CD1c-positive myeloid dendritic cell (primary cell): ENCODE measurements at regions not wholly inside any gene's neighbourhood (a gene's known extent, or its start where the extent isn't known, plus 50 kb on each side); places are given as distances from the start of the nearest gene placed in this dataset.

Experiments
- DNase-seq: peaks from one replicate; pipeline ENCODE4 v3.0.0-alpha.2; 2016; ENCODE audit errors: extremely low spot score

GRCh38 chr3:126266850-126267168 is 86.4 kb upstream of the ALDH1L1 start:
- no peak for DNase-seq

DNA sequence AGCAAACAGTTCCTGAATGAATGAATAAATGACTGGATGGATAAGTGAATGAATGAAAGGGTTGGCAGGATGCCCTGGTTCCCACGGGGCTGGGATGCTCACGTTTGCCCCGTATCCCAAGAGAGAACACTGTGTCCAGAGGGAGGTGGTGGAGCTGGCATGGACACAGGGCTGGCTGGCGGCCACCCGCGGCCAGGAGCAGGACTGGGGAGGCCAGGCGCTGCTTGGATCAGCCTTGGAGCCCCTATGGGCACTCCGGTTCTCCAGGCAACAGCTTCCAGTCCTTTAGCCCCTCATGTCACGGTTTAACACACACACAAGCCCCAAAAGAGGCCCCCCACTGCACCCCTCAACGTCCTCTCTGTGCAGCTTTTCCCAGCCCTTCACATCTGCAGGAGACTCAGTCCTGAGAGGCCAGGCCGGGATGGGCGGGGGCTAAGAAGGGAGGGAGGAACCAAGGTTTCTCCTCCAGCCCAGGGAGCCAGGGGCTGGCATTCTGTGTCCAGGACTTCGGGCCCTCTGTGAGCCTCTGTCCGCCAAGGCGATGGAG is 86.0 kb upstream of the ALDH1L1 start:
- DNase-seq, result no peak

DNA sequence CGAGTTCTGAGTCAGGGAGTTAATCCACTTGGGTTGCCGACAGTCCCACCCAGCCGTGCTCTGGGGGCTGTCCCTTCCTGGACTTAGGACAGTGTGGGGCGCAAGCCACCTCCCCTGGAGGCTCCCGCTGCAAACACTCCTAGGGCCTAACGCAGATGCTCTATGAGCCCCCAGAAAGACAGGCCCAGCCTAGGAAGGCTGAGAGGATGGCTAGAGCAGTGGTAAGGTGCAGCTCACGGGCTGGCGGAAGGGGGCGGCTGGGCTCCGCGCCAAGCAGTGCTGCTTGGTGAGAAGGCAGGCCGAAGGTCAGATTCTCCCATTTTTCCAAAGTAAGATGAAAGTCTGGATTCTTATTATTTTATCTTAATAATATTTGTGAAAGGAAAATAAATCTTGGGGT is 84.6 kb upstream of the ALDH1L1 start:
- DNase-seq, result no peak

DNA sequence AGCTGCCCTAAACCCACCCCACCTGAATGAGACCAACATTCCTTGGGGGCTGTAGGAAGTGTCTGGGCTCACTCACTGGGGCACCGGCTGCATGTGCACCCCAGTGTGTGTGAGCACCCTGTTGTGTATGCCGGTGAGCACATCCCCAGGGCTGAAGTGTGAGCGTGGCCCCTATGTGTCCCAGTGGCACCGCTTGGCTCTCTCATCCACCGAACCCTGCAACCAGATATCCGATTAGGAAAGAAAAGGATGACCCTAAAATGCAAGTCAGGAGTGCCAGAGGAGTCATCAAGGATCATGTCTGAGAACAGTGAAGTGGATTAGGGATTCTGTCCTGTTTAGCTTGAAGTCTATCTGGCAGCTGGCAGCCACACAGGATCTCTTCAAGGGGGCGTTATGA is 84.0 kb upstream of the ALDH1L1 start:
- no peak for DNase-seq

GRCh38 chr3:126263971-126264370 is 83.6 kb upstream of the ALDH1L1 start:
- no peak for DNase-seq

- DNase-seq, result no peak
Observed at GRCh38 chr3:126263539-126263938, 83.2 kb upstream of the ALDH1L1 start.

DNA sequence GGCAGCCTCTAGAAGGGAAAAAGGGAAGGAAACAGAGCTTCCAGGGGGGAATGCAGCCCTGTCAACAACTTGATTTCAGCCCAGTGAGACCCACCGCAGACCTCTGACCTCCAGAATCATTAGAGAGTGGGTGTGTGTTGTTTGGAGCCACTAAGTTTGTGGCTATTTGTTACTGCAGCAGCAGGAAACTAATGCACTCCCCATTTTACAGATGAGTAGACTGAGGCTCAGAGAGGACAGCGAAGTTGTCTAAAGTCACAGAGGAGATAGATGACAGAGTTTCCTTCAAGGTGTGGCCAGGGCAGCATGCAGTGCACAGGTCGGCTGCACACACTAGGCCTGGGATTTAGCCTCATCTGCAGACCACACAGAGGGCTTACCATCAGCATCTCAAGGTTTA is 81.8 kb upstream of the ALDH1L1 start:
- DNase-seq, result no peak

DNA sequence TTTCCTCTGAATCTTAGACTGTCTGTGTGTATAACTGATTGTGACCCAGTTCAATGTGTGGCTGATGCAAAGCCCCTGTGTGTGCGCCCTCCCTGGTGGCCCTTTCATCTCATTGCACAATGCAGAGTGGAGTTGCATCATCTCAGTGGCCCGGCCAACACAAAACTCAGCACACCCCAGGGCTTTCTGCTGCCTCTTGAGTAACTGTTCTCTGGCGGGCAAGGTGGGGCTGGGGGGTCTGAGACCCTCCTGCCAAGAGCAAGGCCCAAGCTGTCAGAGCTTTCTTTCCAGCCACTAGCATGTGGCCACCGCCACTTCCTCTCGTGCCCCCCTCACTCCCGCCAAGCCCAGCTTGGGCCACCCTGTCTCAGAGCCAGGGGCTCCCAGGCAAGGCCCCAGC is 80.7 kb upstream of the ALDH1L1 start:
- no peak for DNase-seq

GRCh38 chr3:126259411-126260391 is 79.3 kb upstream of the ALDH1L1 start:
- DNase-seq, result no peak

DNA sequence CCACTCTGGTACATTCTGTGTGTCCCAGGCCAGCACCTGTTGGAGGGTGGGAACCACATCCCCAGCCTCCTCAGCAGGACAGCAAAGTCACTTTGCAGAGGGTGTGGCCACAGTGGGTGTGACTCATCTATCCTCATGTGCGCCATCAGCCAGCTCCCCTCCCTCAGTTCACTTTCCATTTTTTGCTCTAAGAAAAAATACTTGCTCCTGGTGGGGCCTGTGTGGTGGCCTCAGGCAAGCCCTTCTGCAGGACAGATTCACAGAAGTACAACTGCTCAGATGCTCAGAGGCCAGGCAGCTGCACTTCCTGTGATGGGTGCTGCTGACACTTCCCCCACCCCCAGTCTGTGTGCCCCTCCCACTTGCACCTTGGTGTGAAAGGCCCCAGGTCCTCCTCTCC is 78.3 kb upstream of the ALDH1L1 start:
- DNase-seq, result no peak

DNA sequence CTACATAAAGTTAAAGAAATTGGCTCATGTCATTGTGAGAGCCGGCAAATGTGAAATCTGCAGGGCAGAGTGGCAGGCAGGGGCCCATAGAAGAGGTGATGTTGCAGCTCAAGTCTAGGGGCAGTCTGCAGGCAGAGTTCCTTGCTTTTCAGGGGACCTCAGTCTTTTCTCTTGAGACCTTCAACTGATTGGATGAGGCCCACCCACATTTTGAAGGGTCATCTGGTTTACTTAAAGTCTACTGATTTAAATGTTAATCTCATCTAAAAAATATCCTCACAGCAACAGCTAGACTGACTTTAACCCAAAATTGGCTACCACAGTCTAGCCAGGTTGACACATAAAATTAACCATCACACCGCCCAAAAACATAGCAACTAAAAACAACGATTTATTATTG is 77.6 kb upstream of the ALDH1L1 start:
- no peak for DNase-seq

DNA sequence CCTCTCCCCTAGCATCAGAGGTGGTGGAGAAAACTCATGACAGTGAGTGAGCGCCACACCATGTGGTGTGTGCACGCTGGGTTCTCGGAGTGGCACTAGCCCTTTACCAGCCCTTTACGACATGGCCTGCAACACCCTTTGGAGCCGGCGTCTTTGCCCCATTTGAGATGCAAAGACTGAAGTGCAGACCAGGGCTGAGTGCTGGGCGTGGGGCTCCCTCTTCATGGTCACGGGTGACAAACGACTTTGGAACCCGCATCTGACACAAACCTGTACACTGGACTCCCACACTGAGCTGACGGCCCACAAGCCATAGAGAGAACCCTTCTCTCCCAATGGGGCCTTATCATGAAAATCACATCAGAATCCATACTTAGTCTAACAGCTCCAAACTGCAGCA is 76.8 kb upstream of the ALDH1L1 start:
- DNase-seq, result no peak

- no peak for DNase-seq
Observed at GRCh38 chr3:126256251-126256650, 75.9 kb upstream of the ALDH1L1 start.

GRCh38 chr3:126253072-126253471 is 72.7 kb upstream of the ALDH1L1 start:
- DNase-seq, result no peak

DNA sequence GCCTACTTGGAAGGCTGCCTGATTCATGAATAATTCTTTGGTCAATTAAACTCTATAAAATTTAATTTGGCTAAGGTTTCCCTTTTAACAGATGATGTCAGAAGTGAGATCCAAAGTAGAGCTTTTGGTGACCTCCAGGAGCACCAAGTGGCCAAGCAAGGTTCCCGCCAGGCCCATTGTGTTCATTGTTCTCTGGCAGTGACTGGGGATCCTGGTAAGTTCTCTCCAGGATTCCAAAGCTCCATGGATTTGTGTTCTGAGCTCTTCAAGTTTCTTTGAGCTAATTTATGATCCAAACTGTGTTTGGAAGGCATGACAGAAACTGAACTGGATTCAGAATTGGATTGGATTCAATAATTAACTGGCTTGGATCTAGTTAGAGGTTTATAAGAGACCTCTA is 72.0 kb upstream of the ALDH1L1 start:
- DNase-seq, result no peak

DNA sequence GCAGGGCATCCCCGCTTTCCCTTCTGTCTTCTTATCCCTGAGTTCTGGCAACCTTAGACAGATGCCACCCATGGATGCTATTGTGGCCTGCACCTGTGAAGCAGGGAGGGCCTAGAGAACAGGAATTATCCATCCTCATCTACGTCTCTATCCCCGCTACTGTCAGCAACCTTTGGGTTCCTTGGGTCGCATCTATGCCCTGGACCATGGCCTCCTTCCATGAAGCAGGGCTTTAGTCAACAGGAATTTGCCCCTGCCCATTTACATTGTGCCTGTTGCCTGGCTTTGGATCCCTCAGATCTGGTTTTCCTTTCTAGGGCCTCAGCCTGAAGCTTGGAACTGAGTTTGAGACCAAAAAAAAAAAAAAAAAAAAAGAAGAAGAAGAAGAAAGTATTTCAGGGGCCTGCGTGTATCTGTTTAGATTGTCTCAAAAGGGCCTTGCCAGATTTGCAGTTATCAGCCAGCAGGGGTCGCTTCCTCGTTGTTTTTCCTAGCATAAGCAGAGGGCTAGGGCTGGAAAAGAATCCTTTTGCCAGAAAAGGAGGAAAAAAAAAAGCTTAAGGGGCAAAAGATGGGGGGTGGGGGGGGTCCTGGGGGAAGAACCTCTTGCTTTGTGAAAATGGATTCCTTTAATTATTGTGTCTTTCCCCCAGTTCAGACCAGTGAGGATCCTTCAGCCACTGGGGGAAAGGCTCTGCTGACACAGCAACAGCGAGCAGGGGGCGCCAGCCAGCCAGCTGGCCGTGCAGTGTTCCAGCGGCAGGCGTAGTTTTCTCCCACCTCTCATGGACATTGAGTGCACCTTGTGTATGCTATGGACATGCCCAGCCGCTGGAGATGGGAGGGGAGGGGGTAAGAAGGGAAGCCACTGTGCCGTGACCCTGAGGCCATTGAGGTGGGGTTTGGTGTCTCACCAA is 65.7 kb upstream of the ALDH1L1 start:
- DNase-seq, result peak; percentile 49
